ENCODE measurements at regions not wholly inside any gene's neighbourhood (a gene's known extent, or its start where the extent isn't known, plus 50 kb on each side); places are given as distances from the start of the nearest gene placed in this dataset.

- H3K4me3 ChIP-seq (ENCODE audit: insufficient read depth, low read depth, low read length) = no peak overlapping the region
- H3K4me2 ChIP-seq (ENCODE audit: low read length) = no peak overlapping the region
- no peak for DNase-seq (ENCODE audit: low read depth)
- no peak for TF ChIP-seq EZH2 (IDR thresholded peaks at IDR 0.05; ENCODE audit: insufficient read depth, low read length)
- TF ChIP-seq, protein P1, sequence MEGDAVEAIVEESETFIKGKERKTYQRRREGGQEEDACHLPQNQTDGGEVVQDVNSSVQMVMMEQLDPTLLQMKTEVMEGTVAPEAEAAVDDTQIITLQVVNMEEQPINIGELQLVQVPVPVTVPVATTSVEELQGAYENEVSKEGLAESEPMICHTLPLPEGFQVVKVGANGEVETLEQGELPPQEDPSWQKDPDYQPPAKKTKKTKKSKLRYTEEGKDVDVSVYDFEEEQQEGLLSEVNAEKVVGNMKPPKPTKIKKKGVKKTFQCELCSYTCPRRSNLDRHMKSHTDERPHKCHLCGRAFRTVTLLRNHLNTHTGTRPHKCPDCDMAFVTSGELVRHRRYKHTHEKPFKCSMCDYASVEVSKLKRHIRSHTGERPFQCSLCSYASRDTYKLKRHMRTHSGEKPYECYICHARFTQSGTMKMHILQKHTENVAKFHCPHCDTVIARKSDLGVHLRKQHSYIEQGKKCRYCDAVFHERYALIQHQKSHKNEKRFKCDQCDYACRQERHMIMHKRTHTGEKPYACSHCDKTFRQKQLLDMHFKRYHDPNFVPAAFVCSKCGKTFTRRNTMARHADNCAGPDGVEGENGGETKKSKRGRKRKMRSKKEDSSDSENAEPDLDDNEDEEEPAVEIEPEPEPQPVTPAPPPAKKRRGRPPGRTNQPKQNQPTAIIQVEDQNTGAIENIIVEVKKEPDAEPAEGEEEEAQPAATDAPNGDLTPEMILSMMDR (IDR thresholded peaks at IDR 0.05; ENCODE audit: insufficient read depth, low read depth, low read length) = no peak
- no peak overlapping the region for H2AFZ ChIP-seq (ENCODE audit: low read depth, low read length)
- no peaks in the 10 kb centered on the region for H3K9me3 Mint-ChIP-seq (ENCODE audit: unreplicated experiment)
- H3K27ac Mint-ChIP-seq (ENCODE audit: unreplicated experiment) = no peak overlapping the region
- peaks cover 6% of the 10 kb centered on the region for H3K27me3 ChIP-seq (ENCODE audit: insufficient read depth, low read length)
- H3K36me3 Mint-ChIP-seq (ENCODE audit: low read depth, unreplicated experiment) = no peaks in the 10 kb centered on the region
- H3K79me2 ChIP-seq (ENCODE audit: insufficient read depth, low read length) = no peaks in the 10 kb centered on the region
- H3K9ac ChIP-seq (ENCODE audit: low read length) = no peak overlapping the region
- H3K36me3 ChIP-seq (ENCODE audit: insufficient read depth, low read length) = no peaks in the 10 kb centered on the region
- H4K20me1 ChIP-seq (ENCODE audit: insufficient read depth, low read length) = no peaks in the 10 kb centered on the region
- H3K4me1 ChIP-seq (ENCODE audit: insufficient read depth, low read length) = peaks cover 18% of the 10 kb centered on the region
- no peak overlapping the region for H3K27ac ChIP-seq (ENCODE audit: low read depth, low read length)
- no peak overlapping the region for H3K4me3 Mint-ChIP-seq (ENCODE audit: unreplicated experiment)
- no peak for FAIRE-seq
- H3K27me3 Mint-ChIP-seq (ENCODE audit: low read depth, unreplicated experiment) = peaks cover 14% of the 10 kb centered on the region
- H3K4me1 Mint-ChIP-seq (ENCODE audit: low read depth, unreplicated experiment) = no peaks in the 10 kb centered on the region
- H3K9me3 ChIP-seq (ENCODE audit: insufficient read depth, low read depth, low read length) = no peaks in the 10 kb centered on the region
These were observed 99.7 kb upstream of the CTDP1 start for GRCh38 chr18:79579807-79580497.

- Histone ChIP-seq H2AFZ (ENCODE audit: low read depth, low read length) (no peak overlapping the region), H3K9ac (ENCODE audit: low read length) (no peak overlapping the region), H3K27me3 (ENCODE audit: insufficient read depth, low read length) (peaks cover 6% of the 10 kb centered on the region), H3K4me3 (ENCODE audit: insufficient read depth, low read depth, low read length) (no peak overlapping the region), H3K27ac (ENCODE audit: low read depth, low read length) (no peak overlapping the region), H3K36me3 (ENCODE audit: insufficient read depth, low read length) (no peaks in the 10 kb centered on the region), H3K4me1 (ENCODE audit: insufficient read depth, low read length) (peaks cover 18% of the 10 kb centered on the region), H3K4me2 (ENCODE audit: low read length) (no peak overlapping the region), H4K20me1 (ENCODE audit: insufficient read depth, low read length) (no peaks in the 10 kb centered on the region), H3K79me2 (ENCODE audit: insufficient read depth, low read length) (no peaks in the 10 kb centered on the region), H3K9me3 (ENCODE audit: insufficient read depth, low read depth, low read length) (no peaks in the 10 kb centered on the region)
- Mint-ChIP-seq H3K4me3 (ENCODE audit: unreplicated experiment) (no peak overlapping the region), H3K27ac (ENCODE audit: unreplicated experiment) (no peak overlapping the region), H3K4me1 (ENCODE audit: low read depth, unreplicated experiment) (no peaks in the 10 kb centered on the region), H3K36me3 (ENCODE audit: low read depth, unreplicated experiment) (no peaks in the 10 kb centered on the region), H3K27me3 (ENCODE audit: low read depth, unreplicated experiment) (peaks cover 14% of the 10 kb centered on the region), H3K9me3 (ENCODE audit: unreplicated experiment) (no peaks in the 10 kb centered on the region)
- no peak for FAIRE-seq
- TF ChIP-seq EZH2 (IDR thresholded peaks at IDR 0.05; ENCODE audit: insufficient read depth, low read length) = no peak
- TF ChIP-seq, protein P1 (IDR thresholded peaks at IDR 0.05; ENCODE audit: insufficient read depth, low read depth, low read length) = no peak
- no peak for DNase-seq (ENCODE audit: low read depth)
These were observed 99.0 kb upstream of the CTDP1 start for GRCh38 chr18:79580498-79581171.

GRCh38 chr18:79581406-79581805 is 98.2 kb upstream of the CTDP1 start:
- Mint-ChIP-seq H3K4me3 (ENCODE audit: unreplicated experiment) (no peak overlapping the region), H3K27me3 (ENCODE audit: low read depth, unreplicated experiment) (peaks cover 14% of the 10 kb centered on the region), H3K4me1 (ENCODE audit: low read depth, unreplicated experiment) (no peaks in the 10 kb centered on the region), H3K36me3 (ENCODE audit: low read depth, unreplicated experiment) (no peaks in the 10 kb centered on the region), H3K27ac (ENCODE audit: unreplicated experiment) (no peak overlapping the region), H3K9me3 (ENCODE audit: unreplicated experiment) (no peaks in the 10 kb centered on the region)
- Histone ChIP-seq H4K20me1 (ENCODE audit: insufficient read depth, low read length) (no peaks in the 10 kb centered on the region), H3K4me3 (ENCODE audit: insufficient read depth, low read depth, low read length) (no peak overlapping the region), H3K79me2 (ENCODE audit: insufficient read depth, low read length) (no peaks in the 10 kb centered on the region), H3K36me3 (ENCODE audit: insufficient read depth, low read length) (no peaks in the 10 kb centered on the region), H3K27me3 (ENCODE audit: insufficient read depth, low read length) (peaks cover 6% of the 10 kb centered on the region), H3K9ac (ENCODE audit: low read length) (no peak overlapping the region), H3K4me1 (ENCODE audit: insufficient read depth, low read length) (peaks cover 16% of the 10 kb centered on the region), H3K27ac (ENCODE audit: low read depth, low read length) (no peak overlapping the region), H2AFZ (ENCODE audit: low read depth, low read length) (no peak overlapping the region), H3K4me2 (ENCODE audit: low read length) (no peak overlapping the region), H3K9me3 (ENCODE audit: insufficient read depth, low read depth, low read length) (no peaks in the 10 kb centered on the region)
- FAIRE-seq (no peak), DNase-seq (ENCODE audit: low read depth) (no peak)
- TF ChIP-seq EZH2 (IDR thresholded peaks at IDR 0.05; ENCODE audit: insufficient read depth, low read length) = no peak
- TF ChIP-seq, protein P1 (IDR thresholded peaks at IDR 0.05; ENCODE audit: insufficient read depth, low read depth, low read length) = no peak

Measured in astrocyte (in vitro differentiated cells and primary cell).